Esophagus muscularis mucosa (tissue), 4 donors: ENCODE measurements at regions not wholly inside any gene's neighbourhood (a gene's known extent, or its start where the extent isn't known, plus 50 kb on each side); places are given as distances from the start of the nearest gene placed in this dataset.

Experiments
- DNase-seq: peaks from one replicate; pipeline ENCODE4 v3.0.0-alpha.2; 2017; ENCODE audit errors: extremely low spot score
- H3K27ac ChIP-seq, 4 donors: fragments of 200-600 bp; sonication (generic); replicated peaks in 1 of 4; 1 replicate in 3 of 4; 2 replicates in 1 of 4; pipeline ENCODE4 v1.5.1; 2016 to 2019; ENCODE audit warnings: mild to moderate bottlenecking in 1 of 4
- H3K27me3 ChIP-seq, 4 donors: fragments of 200-600 bp; sonication (generic); one replicate each; pipeline versions ENCODE4 v1.5.1 to v1.6.0; 2016 to 2019
- H3K36me3 ChIP-seq, 4 donors: fragments of 200-600 bp; sonication (generic); one replicate each; pipeline ENCODE4 v1.5.1; 2016 to 2019
- H3K4me1 ChIP-seq, 4 donors: fragments of 200-600 bp; sonication (generic); one replicate each; pipeline ENCODE4 v1.5.1; 2016 to 2019
- H3K4me3 ChIP-seq, 4 donors: fragments of 200-600 bp; sonication (generic); 1 replicate in 2 of 4; 2 replicates in 2 of 4; pipeline ENCODE4 v1.5.1; 2016 to 2019; ENCODE audit warnings: mild to moderate bottlenecking in 4 of 4, moderate library complexity in 1 of 4
- H3K9me3 ChIP-seq, 4 donors: fragments of 200-600 bp; sonication (generic); 1 replicate in 3 of 4; 2 replicates in 1 of 4; pipeline ENCODE4 v1.5.1; 2016 to 2019
- EP300 ChIP-seq: sonication (generic); formaldehyde crosslinking; IDR thresholded peaks from one replicate; pipeline ENCODE4 v1.6.1; 2017; ENCODE audit warnings: antibody characterized with exemption
- POLR2A ChIP-seq: fragments of 450-650 bp; IDR thresholded peaks from one replicate; pipeline ENCODE4 v1.6.1; 2017; ENCODE audit warnings: antibody characterized with exemption, moderate library complexity, mild to moderate bottlenecking, low read depth
- POLR2AphosphoS5 ChIP-seq, 2 donors: sonication (generic); formaldehyde crosslinking; IDR thresholded peaks; one replicate each; pipeline ENCODE4 v1.6.1; 2017; ENCODE audit warnings: antibody characterized with exemption in 2 of 2
- WGBS: methylation state at CpG from one replicate; pipeline ENCODE4 v1.1.5; 2018; 5-methylcytosine and 5-hydroxymethylcytosine counted together
- intact Hi-C: fragments of 100-400 bp; cut with DNase I; formaldehyde crosslinking; loops from one replicate; pipeline ENCODE4 v1.15.1; 2023
- TF ChIP-seq, protein P1 (sequence below), 3 experiments: fragments of 200-600 bp in 2 of 3; fragments of 450-650 bp in 1 of 3; sonication (generic) in 2 of 3; IDR thresholded peaks; one replicate each; pipeline ENCODE4 v1.5.1; 2017 to 2019; ENCODE audit warnings: antibody characterized with exemption in 3 of 3, mild to moderate bottlenecking in 2 of 3, moderate library complexity in 1 of 3

GRCh38 chr2:83240611-83241010, 1218.5 kb downstream of the SUCLG1 start:
- Histone ChIP-seq H3K4me3 (no peak overlapping the region), H3K4me1 (no peaks in the 10 kb centered on the region), H3K27ac (no peak overlapping the region), H3K9me3 (no peaks in the 10 kb centered on the region), H3K27me3 (no peaks in the 10 kb centered on the region), H3K36me3 (no peaks in the 10 kb centered on the region)
- WGBS: 64% methylated on average over 2 of the region's 2 CpGs
- TF ChIP-seq EP300 (no peak), POLR2AphosphoS5 (IDR thresholded peaks at IDR 0.05) (no peak), POLR2A (no peak)
- TF ChIP-seq, protein P1, sequence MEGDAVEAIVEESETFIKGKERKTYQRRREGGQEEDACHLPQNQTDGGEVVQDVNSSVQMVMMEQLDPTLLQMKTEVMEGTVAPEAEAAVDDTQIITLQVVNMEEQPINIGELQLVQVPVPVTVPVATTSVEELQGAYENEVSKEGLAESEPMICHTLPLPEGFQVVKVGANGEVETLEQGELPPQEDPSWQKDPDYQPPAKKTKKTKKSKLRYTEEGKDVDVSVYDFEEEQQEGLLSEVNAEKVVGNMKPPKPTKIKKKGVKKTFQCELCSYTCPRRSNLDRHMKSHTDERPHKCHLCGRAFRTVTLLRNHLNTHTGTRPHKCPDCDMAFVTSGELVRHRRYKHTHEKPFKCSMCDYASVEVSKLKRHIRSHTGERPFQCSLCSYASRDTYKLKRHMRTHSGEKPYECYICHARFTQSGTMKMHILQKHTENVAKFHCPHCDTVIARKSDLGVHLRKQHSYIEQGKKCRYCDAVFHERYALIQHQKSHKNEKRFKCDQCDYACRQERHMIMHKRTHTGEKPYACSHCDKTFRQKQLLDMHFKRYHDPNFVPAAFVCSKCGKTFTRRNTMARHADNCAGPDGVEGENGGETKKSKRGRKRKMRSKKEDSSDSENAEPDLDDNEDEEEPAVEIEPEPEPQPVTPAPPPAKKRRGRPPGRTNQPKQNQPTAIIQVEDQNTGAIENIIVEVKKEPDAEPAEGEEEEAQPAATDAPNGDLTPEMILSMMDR (IDR thresholded peaks at IDR 0.05): no peak
- DNase-seq: no peak
- intact Hi-C loops: no loop called here

DNA sequence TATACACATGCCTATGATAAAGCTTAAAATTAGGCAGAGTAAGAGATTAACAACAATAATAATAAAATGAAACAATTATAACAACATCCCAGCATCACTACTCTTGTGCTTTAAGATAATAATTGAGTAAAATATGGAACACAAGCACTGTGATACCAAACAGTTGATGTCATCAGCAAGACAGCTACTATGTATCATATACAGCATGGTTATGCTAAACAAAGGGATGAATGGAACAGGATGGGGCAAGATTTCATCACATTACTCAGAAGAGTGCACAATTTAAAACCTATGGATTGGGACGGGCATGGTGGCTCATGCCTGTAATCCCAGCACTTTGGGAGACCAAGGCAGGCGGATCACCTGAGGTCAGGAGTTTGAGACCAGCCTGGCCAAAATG, 1221.0 kb downstream of the SUCLG1 start:
- WGBS: 88% methylated on average over 2 of the region's 2 CpGs
- Histone ChIP-seq H3K4me1 (no peaks in the 10 kb centered on the region), H3K9me3 (no peaks in the 10 kb centered on the region), H3K4me3 (no peak overlapping the region), H3K36me3 (no peaks in the 10 kb centered on the region), H3K27me3 (no peaks in the 10 kb centered on the region), H3K27ac (no peak overlapping the region)
- no peak for TF ChIP-seq EP300
- no peak for TF ChIP-seq POLR2A
- TF ChIP-seq, protein P1 (IDR thresholded peaks at IDR 0.05): no peak
- TF ChIP-seq POLR2AphosphoS5 (IDR thresholded peaks at IDR 0.05): no peak
- intact Hi-C loops: no loop called here
- DNase-seq: no peak

GRCh38 chr2:83234246-83234645, 1224.8 kb downstream of the SUCLG1 start:
- H3K4me3 ChIP-seq: no peak overlapping the region
- no peak for DNase-seq
- no peaks in the 10 kb centered on the region for H3K27me3 ChIP-seq
- H3K9me3 ChIP-seq: no peaks in the 10 kb centered on the region
- H3K36me3 ChIP-seq: no peaks in the 10 kb centered on the region
- intact Hi-C loops: no loop called here
- H3K27ac ChIP-seq: no peak overlapping the region
- H3K4me1 ChIP-seq: no peaks in the 10 kb centered on the region
- no peak for TF ChIP-seq POLR2A
- TF ChIP-seq EP300: no peak
- TF ChIP-seq, protein P1 (IDR thresholded peaks at IDR 0.05): no peak
- no peak for TF ChIP-seq POLR2AphosphoS5 (IDR thresholded peaks at IDR 0.05)

DNA sequence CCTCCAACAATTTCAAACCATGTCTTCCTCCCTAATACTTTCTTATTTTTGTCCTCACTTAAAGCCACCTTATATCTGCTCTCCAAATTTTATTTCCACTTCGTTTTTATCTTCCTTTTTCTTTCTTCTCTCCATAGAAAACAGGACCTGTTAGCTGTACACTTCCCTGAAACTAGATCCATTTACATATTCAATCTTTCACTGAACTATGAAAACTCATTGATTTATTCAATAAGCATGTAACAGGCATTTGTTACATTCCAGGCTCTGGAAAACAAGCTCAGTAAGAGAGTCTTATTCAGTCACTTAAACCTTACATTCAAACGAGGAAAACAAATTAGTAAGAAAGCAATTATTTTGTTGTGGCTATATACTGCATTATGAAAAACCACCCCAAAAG, 1225.3 kb downstream of the SUCLG1 start:
- no peak overlapping the region for H3K4me3 ChIP-seq
- H3K27me3 ChIP-seq: no peaks in the 10 kb centered on the region
- no peaks in the 10 kb centered on the region for H3K36me3 ChIP-seq
- no peak for DNase-seq
- no peaks in the 10 kb centered on the region for H3K4me1 ChIP-seq
- H3K9me3 ChIP-seq: no peaks in the 10 kb centered on the region
- no peak overlapping the region for H3K27ac ChIP-seq
- intact Hi-C loops: no loop called here
- TF ChIP-seq, protein P1 (IDR thresholded peaks at IDR 0.05): no peak
- TF ChIP-seq POLR2A: no peak
- no peak for TF ChIP-seq POLR2AphosphoS5 (IDR thresholded peaks at IDR 0.05)
- no peak for TF ChIP-seq EP300
- 75% methylated on average over 2 of the region's 2 CpGs for WGBS

- no peaks in the 10 kb centered on the region for H3K9me3 ChIP-seq
- TF ChIP-seq POLR2AphosphoS5 (IDR thresholded peaks at IDR 0.05) (no peak), POLR2A (no peak)
- no peak for DNase-seq
Measured at GRCh38 chr2:83233326-83233725, 1225.8 kb downstream of the SUCLG1 start.

More at GRCh38 chr2:83233326-83233725, 1225.8 kb downstream of the SUCLG1 start:
- H3K4me1 ChIP-seq: no peaks in the 10 kb centered on the region
- H3K4me3 ChIP-seq: no peak overlapping the region
- no peaks in the 10 kb centered on the region for H3K27me3 ChIP-seq
- no peak overlapping the region for H3K27ac ChIP-seq
- intact Hi-C loops: no loop called here
- no peaks in the 10 kb centered on the region for H3K36me3 ChIP-seq
